ENCODE measurements at regions not wholly inside any gene's neighbourhood (a gene's known extent, or its start where the extent isn't known, plus 50 kb on each side); places are given as distances from the start of the nearest gene placed in this dataset.
A peak's percentile ranks its signal among the peaks of the same experiment; 100 is the strongest.
"Not testable (repeated sequence)": the region's sequence is repeated elsewhere in the genome, so short reads cannot be mapped to it uniquely, and the experiment has no call there.

DNA sequence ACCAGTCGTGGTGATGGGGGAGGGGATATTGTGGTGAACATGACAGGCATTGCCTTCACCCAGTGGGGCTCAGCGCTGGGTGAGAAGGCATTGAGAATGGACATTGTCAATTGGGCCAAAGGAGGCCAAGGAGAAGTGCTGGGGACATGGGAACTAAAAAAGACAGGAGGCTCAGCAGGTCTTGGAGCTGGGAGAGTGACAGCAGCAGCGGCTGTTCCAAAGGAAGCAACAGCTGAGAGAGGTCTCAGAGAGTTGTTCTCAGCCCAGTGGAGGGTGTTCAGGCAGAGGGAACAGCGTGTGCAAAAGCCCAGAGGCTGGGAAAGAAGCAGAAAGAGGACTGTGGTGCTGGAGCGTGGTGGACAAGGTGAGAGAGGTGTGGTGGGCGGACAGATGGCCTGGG, 56.6 kb upstream of the ASNS start:
- DNase-seq = not testable (repeated sequence)

DNA sequence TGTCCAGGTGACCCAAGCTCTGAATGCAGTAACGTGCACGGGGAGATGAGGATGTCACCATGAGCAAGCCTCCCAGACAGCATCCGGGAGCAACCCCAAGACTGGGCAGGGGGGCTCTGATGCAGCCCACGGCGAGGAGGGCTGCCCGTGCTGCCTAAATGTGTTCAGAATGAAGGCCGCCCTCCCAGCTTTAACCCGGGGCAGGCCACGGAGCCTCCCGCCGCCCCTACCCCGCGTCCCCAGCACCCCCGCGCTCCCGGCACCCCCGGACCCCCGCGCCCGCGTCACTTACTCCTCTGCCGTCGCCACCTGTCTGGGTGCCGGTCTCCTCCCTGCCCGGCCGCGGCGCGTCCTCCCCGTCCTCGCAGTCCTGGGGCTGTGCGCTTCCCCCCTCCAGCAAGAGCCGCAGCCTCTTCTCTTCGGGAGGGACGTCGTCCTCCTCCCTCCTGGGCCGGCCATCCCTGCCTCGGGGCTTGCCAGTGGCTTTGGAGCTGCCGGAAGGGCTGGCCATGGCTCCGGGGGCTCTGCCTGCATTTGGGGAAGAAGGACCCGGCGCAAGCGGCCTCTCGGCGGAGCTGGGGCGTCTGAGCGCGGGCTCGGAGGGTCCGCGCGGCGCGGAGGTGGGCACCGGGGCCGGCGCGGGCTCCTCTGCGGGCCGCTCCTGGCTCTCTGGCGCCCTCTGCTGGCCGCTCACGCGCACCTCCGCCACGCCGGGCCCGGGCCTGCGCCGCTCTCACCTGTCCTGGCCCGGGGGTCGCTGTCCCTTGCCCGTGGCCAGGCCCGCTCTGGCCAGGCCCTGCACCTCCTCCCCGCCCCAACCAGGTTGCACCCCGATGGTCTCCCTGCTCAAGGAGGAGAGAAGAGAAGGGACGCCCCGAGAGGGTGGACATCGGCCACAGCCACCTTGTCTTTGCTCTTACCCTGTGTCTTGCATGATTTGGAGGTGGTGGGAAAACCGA, 55.9 kb upstream of the ASNS start:
- peak; percentile 38 to 40 for DNase-seq
